ENCODE measurements at regions not wholly inside any gene's neighbourhood (a gene's known extent, or its start where the extent isn't known, plus 50 kb on each side); places are given as distances from the start of the nearest gene placed in this dataset.

DNA sequence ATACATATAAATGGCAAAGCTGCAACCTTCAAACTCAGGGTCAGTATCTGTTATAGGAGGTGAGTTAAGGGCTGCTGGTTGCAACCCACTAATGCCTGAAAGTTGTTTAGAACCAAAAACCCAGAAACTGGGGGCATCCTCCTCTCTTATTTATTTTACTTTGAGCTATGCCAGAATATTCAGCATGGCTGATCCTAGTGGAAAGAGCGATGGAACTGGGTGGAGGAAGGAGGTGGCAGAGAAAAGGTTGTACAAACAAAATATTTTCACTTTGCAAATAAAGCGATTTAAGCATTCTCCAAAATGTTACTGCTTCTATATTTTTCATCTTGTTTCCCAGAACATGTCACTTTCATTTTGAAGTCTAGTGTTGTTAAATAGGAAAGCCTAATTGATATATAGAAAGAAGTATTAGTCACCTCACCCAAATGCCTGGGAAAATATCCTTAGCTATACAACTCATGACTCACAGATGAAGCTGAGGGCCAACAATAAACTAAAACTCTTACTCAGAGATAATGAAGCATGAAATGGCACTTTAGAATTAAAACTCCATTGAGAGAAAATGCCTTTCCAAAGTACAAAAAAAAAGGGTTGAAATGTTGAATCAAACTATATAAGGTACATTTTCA, 251.4 kb upstream of the UBE2E3 start:
- TF ChIP-seq, protein P1, sequence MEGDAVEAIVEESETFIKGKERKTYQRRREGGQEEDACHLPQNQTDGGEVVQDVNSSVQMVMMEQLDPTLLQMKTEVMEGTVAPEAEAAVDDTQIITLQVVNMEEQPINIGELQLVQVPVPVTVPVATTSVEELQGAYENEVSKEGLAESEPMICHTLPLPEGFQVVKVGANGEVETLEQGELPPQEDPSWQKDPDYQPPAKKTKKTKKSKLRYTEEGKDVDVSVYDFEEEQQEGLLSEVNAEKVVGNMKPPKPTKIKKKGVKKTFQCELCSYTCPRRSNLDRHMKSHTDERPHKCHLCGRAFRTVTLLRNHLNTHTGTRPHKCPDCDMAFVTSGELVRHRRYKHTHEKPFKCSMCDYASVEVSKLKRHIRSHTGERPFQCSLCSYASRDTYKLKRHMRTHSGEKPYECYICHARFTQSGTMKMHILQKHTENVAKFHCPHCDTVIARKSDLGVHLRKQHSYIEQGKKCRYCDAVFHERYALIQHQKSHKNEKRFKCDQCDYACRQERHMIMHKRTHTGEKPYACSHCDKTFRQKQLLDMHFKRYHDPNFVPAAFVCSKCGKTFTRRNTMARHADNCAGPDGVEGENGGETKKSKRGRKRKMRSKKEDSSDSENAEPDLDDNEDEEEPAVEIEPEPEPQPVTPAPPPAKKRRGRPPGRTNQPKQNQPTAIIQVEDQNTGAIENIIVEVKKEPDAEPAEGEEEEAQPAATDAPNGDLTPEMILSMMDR (conservative IDR thresholded peaks at IDR 0.05; ENCODE audit: low read depth, low read length) = no peak
- TF ChIP-seq EZH2phosphoT487 (IDR thresholded peaks at IDR 0.05; ENCODE audit: borderline replicate concordance, low read length) = no peak
